OCI-LY7 (cell line): ENCODE measurements at regions not wholly inside any gene's neighbourhood (a gene's known extent, or its start where the extent isn't known, plus 50 kb on each side); places are given as distances from the start of the nearest gene placed in this dataset.

Experiments used
- BruUV-seq: library from RNA; stranded (reverse); fragments of 400-500 nt; replicated peaks from 2 replicates; lab custom pipeline; 2021; lab: Mats Ljungman, UMichigan
- CTCF ChIA-PET: fragments of 300-600 bp; sonication (Branson Sonifier 250); formaldehyde crosslinking; loops from one replicate; lab custom pipeline; 2022; ENCODE audit warnings: antibody characterized with exemption; ENCODE audit not compliant: unreplicated experiment; lab: Charles Lee
- POLR2A ChIA-PET: fragments of 300-600 bp; sonication (Branson Sonifier 250); formaldehyde crosslinking; loops from one replicate; lab custom pipeline; 2022; ENCODE audit warnings: antibody characterized with exemption; lab: Charles Lee
- DNase-seq: peaks from one replicate; pipeline ENCODE4 v3.0.0-alpha.2; 2015; ENCODE audit warnings: low spot score
- H2AFZ ChIP-seq: fragments of 200-600 bp; sonication (generic), shearing (Covaris generic); 2 replicates; pipeline ENCODE4 v1.6.1; 2014; ENCODE audit warnings: mild to moderate bottlenecking, antibody characterized with exemption, low read length, moderate library complexity
- H3K27ac ChIP-seq: fragments of 200-600 bp; sonication (generic); 2 replicates; pipeline ENCODE4 v1.5.1; 2014; ENCODE audit warnings: mixed run types, low read depth, mild to moderate bottlenecking, moderate library complexity, low read length, inconsistent platforms; ENCODE audit not compliant: poor library complexity, severe bottlenecking
- H3K36me3 ChIP-seq: fragments of 200-600 bp; sonication (generic); 2 replicates; pipeline ENCODE4 v1.6.1; 2014; ENCODE audit warnings: mild to moderate bottlenecking, antibody characterized with exemption, low read length, moderate library complexity, mixed read lengths; ENCODE audit not compliant: insufficient read depth
- H3K4me1 ChIP-seq: fragments of 200-600 bp; sonication (generic); 2 replicates; pipeline ENCODE4 v1.5.1; 2014; ENCODE audit warnings: mild to moderate bottlenecking, low read length; ENCODE audit not compliant: insufficient read depth, poor library complexity, severe bottlenecking
- H3K4me2 ChIP-seq: fragments of 200-600 bp; sonication (generic); 2 replicates; pipeline ENCODE4 v1.6.1; 2014; ENCODE audit warnings: mild to moderate bottlenecking, low read length
- H3K4me3 ChIP-seq: fragments of 200-600 bp; sonication (generic); 2 replicates; pipeline ENCODE4 v1.5.1; 2014; ENCODE audit warnings: mild to moderate bottlenecking, low read depth, low read length; ENCODE audit not compliant: poor library complexity, severe bottlenecking
- H3K79me2 ChIP-seq: fragments of 200-600 bp; sonication (generic); 2 replicates; pipeline ENCODE4 v1.6.1; 2016; ENCODE audit warnings: low read depth, mild to moderate bottlenecking, low read length, moderate library complexity, mixed read lengths; ENCODE audit not compliant: insufficient read depth
- H3K9me2 ChIP-seq: fragments of 200-600 bp; sonication (generic); 2 replicates; pipeline ENCODE4 v1.6.1; 2016; ENCODE audit warnings: mild to moderate bottlenecking, low read length, mixed read lengths; ENCODE audit not compliant: insufficient read depth
- H3K9me3 ChIP-seq: fragments of 200-600 bp; sonication (generic); 2 replicates; pipeline ENCODE4 v1.6.1; 2014; ENCODE audit warnings: mild to moderate bottlenecking, mixed run types, low read length, mixed read lengths
- H4K20me1 ChIP-seq: fragments of 200-600 bp; sonication (generic); 2 replicates; pipeline ENCODE4 v1.6.1; 2014; ENCODE audit warnings: mild to moderate bottlenecking, antibody characterized with exemption, low read length, moderate library complexity, mixed read lengths; ENCODE audit not compliant: insufficient read depth
- CTCF ChIP-seq: fragments of 200-600 bp; sonication (generic); conservative IDR thresholded peaks from 2 replicates; pipeline ENCODE4 v1.5.1; 2014; ENCODE audit warnings: mild to moderate bottlenecking, antibody characterized with exemption, low read length, moderate library complexity, mixed read lengths
- EZH2phosphoT487 ChIP-seq: fragments of 200-600 bp; sonication (generic); IDR thresholded peaks from 2 replicates; pipeline ENCODE4 v1.6.1; 2018; ENCODE audit warnings: low read depth, borderline replicate concordance, mild to moderate bottlenecking, mixed run types, antibody characterized with exemption, low read length, moderate library complexity, mixed read lengths
- intact Hi-C: fragments of 100-400 bp; cut with micrococcal nuclease; formaldehyde crosslinking; loops from one replicate; pipeline ENCODE4 v1.10.0; 2022; ENCODE audit not compliant: unreplicated experiment

DNA sequence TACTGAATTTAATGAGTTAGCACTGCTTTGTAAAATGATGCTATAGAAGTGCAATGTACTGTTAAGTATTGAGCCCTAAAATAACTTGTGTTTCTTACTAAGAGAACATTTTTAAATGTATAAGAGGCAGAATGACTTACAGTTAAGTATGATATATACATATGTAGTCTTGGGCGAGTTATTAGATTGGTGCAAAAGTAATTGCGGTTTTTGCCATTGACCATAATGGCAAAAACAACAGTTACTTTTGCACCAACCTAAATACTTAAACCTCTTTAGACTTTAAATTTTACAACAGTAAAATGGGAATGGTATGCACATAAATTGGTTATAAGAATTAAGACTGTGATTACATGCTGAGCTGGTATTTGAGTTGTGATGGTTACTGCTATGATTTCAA lies 79.8 kb downstream of the CNTN3 start:
- POLR2A ChIA-PET: no interaction called here
- no peaks in the 10 kb centered on the region for H3K4me1 ChIP-seq
- H3K9me3 ChIP-seq: no peaks in the 10 kb centered on the region
- H3K9me2 ChIP-seq: no peaks in the 10 kb centered on the region
- intact Hi-C loops: no loop called here
- no peaks in the 10 kb centered on the region for H3K36me3 ChIP-seq
- no peaks in the 10 kb centered on the region for H4K20me1 ChIP-seq
- DNase-seq: no peak
- no peak overlapping the region for H3K4me3 ChIP-seq
- H3K79me2 ChIP-seq: no peaks in the 10 kb centered on the region
- H3K27ac ChIP-seq: no peak overlapping the region
- TF ChIP-seq EZH2phosphoT487 (no peak), CTCF (no peak)
- H2AFZ ChIP-seq: no peak overlapping the region
- CTCF ChIA-PET: no interaction called here
- BruUV-seq: no TSS peak
- no peak overlapping the region for H3K4me2 ChIP-seq

- ChIA-PET CTCF (no interaction called here), POLR2A (no interaction called here)
- Histone ChIP-seq H3K27ac (no peak overlapping the region), H3K36me3 (no peaks in the 10 kb centered on the region), H3K9me2 (no peaks in the 10 kb centered on the region), H3K4me2 (no peak overlapping the region), H4K20me1 (no peaks in the 10 kb centered on the region), H2AFZ (no peak overlapping the region), H3K4me3 (no peak overlapping the region), H3K4me1 (no peaks in the 10 kb centered on the region), H3K79me2 (no peaks in the 10 kb centered on the region), H3K9me3 (no peaks in the 10 kb centered on the region)
- TF ChIP-seq EZH2phosphoT487: no peak
- TF ChIP-seq CTCF: no peak
- DNase-seq: no peak
- intact Hi-C loops: no loop called here
- no TSS peak for BruUV-seq
Measured at GRCh38 chr3:74532446-74532845, 82.0 kb downstream of the CNTN3 start.

DNA sequence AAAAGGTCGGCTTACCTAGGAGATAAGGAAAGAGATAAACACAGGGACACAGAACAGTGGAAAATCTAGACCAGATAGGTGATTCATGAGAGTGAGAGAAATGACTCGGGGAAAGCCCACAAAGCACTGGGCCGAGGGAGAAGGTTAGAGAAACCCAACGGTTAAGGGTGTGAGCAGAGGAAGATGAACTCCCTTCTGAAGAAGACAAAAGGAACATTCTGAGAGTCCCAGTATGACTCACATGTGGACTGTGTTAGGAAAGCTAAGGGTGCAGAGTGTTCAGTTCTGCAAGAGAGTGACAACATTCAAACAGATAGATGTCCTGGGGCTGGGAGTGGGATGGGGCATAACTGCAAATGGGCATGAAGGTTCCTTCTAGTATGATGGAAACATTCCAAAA lies 83.0 kb downstream of the CNTN3 start:
- no peaks in the 10 kb centered on the region for H3K9me2 ChIP-seq
- H3K36me3 ChIP-seq: no peaks in the 10 kb centered on the region
- no peaks in the 10 kb centered on the region for H3K9me3 ChIP-seq
- H3K27ac ChIP-seq: no peak overlapping the region
- CTCF ChIA-PET: no interaction called here
- no peak overlapping the region for H3K4me3 ChIP-seq
- H4K20me1 ChIP-seq: no peaks in the 10 kb centered on the region
- no TSS peak for BruUV-seq
- POLR2A ChIA-PET: no interaction called here
- H3K4me2 ChIP-seq: no peak overlapping the region
- H2AFZ ChIP-seq: no peak overlapping the region
- no peaks in the 10 kb centered on the region for H3K4me1 ChIP-seq
- TF ChIP-seq EZH2phosphoT487 (no peak), CTCF (no peak)
- DNase-seq: no peak
- H3K79me2 ChIP-seq: no peaks in the 10 kb centered on the region
- intact Hi-C loops: no loop called here
